SK-N-SH treated with all-trans-retinoic acid at 6 μM for 48 hours (cell line): ENCODE measurements at regions not wholly inside any gene's neighbourhood (a gene's known extent, or its start where the extent isn't known, plus 50 kb on each side); places are given as distances from the start of the nearest gene placed in this dataset.

Source experiments
- BACH2 ChIP-seq: fragments of 250-450 bp; sonication (Bioruptor Pico); IDR thresholded peaks from 2 replicates; pipeline ENCODE4 v1.9.0; 2021; ENCODE audit warnings: mild to moderate bottlenecking, borderline replicate concordance
- TOX ChIP-seq: fragments of 250-450 bp; sonication (Bioruptor Pico); IDR thresholded peaks from 2 replicates; pipeline ENCODE4 v1.8.0; 2021; ENCODE audit warnings: mild to moderate bottlenecking, moderate library complexity, borderline replicate concordance

- TF ChIP-seq BACH2 (CRISPR knock-in tag) (no peak), TOX (CRISPR knock-in tag) (no peak)
Measured at GRCh38 chr9:90147426-90147825, 495.2 kb downstream of the DIRAS2 start.
